Bronchial epithelial cell (primary cell): ENCODE measurements at regions not wholly inside any gene's neighbourhood (a gene's known extent, or its start where the extent isn't known, plus 50 kb on each side); places are given as distances from the start of the nearest gene placed in this dataset.
"Not testable (repeated sequence)": the region's sequence is repeated elsewhere in the genome, so short reads cannot be mapped to it uniquely, and the experiment has no call there.

Source experiments
- DNase-seq: peaks from one replicate; pipeline ENCODE4 v3.0.0-alpha.2; 2010; ENCODE audit warnings: low read depth
- FAIRE-seq: peaks from 2 replicates; lab custom pipeline; 2011; peaks lifted over from hg19 to GRCh38; lab: Jason Lieb, UNC
- H3K27me3 ChIP-seq: 2 replicates; pipeline ENCODE4 v1.5.1; 2011; ENCODE audit warnings: low read length; ENCODE audit not compliant: control insufficient read depth, insufficient read depth
- H3K36me3 ChIP-seq: 2 replicates; pipeline ENCODE4 v1.5.1; 2011; ENCODE audit warnings: low read length; ENCODE audit not compliant: control insufficient read depth, insufficient read depth
- H3K4me3 ChIP-seq: 2 replicates; pipeline ENCODE4 v1.5.1; 2011; ENCODE audit warnings: mild to moderate bottlenecking, low read depth, low read length, control low read depth
- TF ChIP-seq, protein P1 (sequence below): IDR thresholded peaks from 2 replicates; pipeline ENCODE4 v1.5.1; 2011; ENCODE audit warnings: mild to moderate bottlenecking, moderate library complexity, low read length, control low read depth, inconsistent platforms; ENCODE audit not compliant: insufficient read depth, severe bottlenecking

DNA sequence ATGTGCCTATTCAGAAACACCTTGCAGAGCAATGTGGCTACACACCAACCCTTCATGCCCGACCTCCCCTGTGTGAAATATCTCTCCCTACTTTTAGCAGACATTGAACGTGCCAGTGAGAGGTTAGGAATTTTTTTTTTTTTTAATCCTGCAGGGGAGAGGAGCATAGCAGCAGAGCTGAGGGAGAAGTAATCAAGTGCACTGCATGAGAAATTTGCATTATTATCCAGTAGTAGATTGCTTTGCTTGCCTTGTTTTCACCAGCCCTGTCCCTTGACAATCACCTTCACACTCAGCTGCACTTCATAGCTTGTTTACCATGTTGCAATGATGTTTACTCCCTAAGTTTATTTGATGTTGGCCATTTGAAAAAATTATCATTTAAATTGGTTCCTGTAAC is 489.6 kb upstream of the ZNF608 start:
- DNase-seq (no peak), FAIRE-seq (no peak)
- TF ChIP-seq, protein P1, sequence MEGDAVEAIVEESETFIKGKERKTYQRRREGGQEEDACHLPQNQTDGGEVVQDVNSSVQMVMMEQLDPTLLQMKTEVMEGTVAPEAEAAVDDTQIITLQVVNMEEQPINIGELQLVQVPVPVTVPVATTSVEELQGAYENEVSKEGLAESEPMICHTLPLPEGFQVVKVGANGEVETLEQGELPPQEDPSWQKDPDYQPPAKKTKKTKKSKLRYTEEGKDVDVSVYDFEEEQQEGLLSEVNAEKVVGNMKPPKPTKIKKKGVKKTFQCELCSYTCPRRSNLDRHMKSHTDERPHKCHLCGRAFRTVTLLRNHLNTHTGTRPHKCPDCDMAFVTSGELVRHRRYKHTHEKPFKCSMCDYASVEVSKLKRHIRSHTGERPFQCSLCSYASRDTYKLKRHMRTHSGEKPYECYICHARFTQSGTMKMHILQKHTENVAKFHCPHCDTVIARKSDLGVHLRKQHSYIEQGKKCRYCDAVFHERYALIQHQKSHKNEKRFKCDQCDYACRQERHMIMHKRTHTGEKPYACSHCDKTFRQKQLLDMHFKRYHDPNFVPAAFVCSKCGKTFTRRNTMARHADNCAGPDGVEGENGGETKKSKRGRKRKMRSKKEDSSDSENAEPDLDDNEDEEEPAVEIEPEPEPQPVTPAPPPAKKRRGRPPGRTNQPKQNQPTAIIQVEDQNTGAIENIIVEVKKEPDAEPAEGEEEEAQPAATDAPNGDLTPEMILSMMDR: no peak
- Histone ChIP-seq H3K36me3 (no peaks in the 10 kb centered on the region), H3K27me3 (no peaks in the 10 kb centered on the region), H3K4me3 (no peak overlapping the region)

GRCh38 chr5:125236981-125237380 is 490.5 kb upstream of the ZNF608 start:
- TF ChIP-seq, protein P1: no peak
- no peak overlapping the region for H3K4me3 ChIP-seq
- H3K36me3 ChIP-seq: no peaks in the 10 kb centered on the region
- FAIRE-seq (peak; percentile 13), DNase-seq (no peak)
- no peaks in the 10 kb centered on the region for H3K27me3 ChIP-seq

DNA sequence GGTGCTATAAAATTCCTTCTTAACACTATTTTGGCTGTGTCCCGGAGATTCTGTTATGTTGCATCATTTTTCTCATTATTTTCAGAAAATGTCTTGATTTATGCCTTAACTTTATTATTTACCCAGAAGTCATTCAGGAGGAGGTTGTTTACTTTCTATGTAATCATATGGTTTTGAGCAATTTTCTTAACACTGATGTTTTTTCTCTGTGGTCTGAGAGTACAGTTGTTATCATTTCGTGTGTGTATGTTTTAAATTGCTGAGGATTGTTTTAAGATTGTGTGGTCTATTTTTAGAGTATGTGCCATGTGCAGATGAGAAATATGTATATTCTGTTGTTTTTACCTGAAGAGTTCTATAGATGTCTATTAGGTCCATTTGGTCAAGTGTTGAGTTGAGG is 498.1 kb upstream of the ZNF608 start:
- no peak for FAIRE-seq

DNA sequence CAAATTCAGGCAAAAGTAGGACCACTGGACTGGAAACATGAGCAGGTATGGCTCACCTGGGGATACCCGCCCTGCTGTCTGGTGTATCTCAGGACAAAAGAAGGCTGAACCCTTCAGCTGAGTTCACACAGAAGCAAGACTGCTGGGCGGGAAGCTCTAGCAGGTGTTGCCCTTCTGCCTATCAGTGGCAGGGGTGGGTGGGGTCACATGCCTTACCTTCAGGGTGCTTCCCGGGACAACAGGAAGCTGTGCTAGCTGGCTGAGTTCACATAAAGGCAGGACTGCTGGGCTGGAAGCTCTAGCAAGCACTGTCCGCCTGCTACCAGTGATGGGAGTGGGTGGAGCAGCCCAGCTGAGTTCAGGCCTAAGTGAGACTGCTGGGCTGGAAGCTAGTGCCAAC is 498.8 kb upstream of the ZNF608 start:
- FAIRE-seq (no peak), DNase-seq (no peak)

More for the DNA sequence above, 498.1 kb upstream of the ZNF608 start:
- TF ChIP-seq, protein P1: no peak
- Histone ChIP-seq H3K27me3 (no peaks in the 10 kb centered on the region), H3K36me3 (no peaks in the 10 kb centered on the region), H3K4me3 (no peak overlapping the region)
- no peak for DNase-seq

DNA sequence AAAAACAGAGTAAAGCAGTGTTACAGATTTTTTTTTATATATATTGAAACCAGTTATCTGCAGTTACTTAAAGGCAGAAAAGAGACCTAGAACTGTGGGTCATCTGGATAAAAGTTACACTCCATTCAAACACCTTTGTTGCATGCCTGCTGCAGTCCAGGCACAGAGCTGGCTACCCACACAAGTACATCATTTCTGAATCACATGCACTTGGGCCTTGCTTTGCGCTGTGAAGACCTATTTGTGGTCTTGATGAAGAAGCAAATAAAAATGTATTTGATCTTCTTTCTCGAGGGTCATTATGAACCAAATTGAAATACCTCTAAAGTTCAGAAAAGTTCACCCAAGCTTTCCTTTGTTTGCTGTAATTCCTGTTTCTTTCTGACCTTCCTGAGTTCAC is 503.0 kb upstream of the ZNF608 start:
- no peak for FAIRE-seq
- Histone ChIP-seq H3K27me3 (no peaks in the 10 kb centered on the region), H3K4me3 (no peak overlapping the region), H3K36me3 (no peaks in the 10 kb centered on the region)
- TF ChIP-seq, protein P1: no peak
- DNase-seq: no peak

More for the DNA sequence above, 498.8 kb upstream of the ZNF608 start:
- TF ChIP-seq, protein P1: no peak
- Histone ChIP-seq H3K4me3 (no peak overlapping the region), H3K36me3 (no peaks in the 10 kb centered on the region), H3K27me3 (no peaks in the 10 kb centered on the region)

- Histone ChIP-seq H3K36me3 (no peaks in the 10 kb centered on the region), H3K27me3 (no peaks in the 10 kb centered on the region), H3K4me3 (no peak overlapping the region)
- TF ChIP-seq, protein P1: no peak
- FAIRE-seq: no peak
- DNase-seq: no peak
Observed at GRCh38 chr5:125251703-125252102, 505.3 kb upstream of the ZNF608 start.

DNA sequence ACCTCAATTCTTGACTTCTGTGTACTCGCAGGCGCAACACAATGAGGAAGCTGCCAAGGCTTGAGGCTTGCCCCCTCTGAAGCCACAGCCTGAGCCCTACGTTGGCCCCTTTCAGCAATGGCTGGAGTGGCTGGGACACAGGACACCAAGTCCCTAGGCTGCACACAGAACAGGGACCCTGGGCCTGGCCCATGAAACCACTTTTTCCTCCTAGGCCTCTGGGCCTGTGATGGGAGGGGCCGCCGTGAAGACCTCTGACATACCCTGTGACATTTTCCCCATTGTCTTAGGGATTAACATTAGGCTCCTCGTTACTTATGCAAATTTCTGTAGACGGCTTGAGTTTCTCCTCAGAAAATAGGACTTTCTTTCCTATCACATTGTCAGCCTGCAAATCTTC is 507.2 kb upstream of the ZNF608 start:
- H3K27me3 ChIP-seq, H3K36me3 ChIP-seq, DNase-seq, FAIRE-seq, H3K4me3 ChIP-seq: not testable (repeated sequence)
